ENCODE measurements at regions not wholly inside any gene's neighbourhood (a gene's known extent, or its start where the extent isn't known, plus 50 kb on each side); places are given as distances from the start of the nearest gene placed in this dataset.

- DNase-seq = no peak
These were observed 371.6 kb upstream of the MON1B start for GRCh38 chr16:76819226-76819916.

GRCh38 chr16:76824221-76824620 is 366.8 kb upstream of the MON1B start:
- DNase-seq = no peak

DNA sequence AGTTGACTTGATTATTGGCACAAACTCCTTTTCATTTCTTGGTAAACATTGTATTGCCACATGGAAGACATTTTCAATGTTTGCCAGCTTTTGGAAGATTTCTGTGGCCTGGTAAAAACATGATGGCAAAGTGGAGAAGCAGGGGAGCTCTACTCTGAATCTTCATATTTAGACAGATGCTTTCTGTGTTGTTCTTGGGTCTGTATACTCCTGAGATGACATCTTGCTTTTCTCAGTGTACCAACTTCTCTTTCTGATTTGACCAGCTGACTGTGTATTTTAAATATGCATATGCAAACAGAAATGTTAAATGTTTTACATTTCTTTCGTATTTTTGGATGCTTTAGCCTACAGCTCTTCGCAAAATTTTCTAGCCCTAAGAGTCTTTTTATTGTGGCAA is 366.2 kb upstream of the MON1B start:
- no peak for DNase-seq

DNA sequence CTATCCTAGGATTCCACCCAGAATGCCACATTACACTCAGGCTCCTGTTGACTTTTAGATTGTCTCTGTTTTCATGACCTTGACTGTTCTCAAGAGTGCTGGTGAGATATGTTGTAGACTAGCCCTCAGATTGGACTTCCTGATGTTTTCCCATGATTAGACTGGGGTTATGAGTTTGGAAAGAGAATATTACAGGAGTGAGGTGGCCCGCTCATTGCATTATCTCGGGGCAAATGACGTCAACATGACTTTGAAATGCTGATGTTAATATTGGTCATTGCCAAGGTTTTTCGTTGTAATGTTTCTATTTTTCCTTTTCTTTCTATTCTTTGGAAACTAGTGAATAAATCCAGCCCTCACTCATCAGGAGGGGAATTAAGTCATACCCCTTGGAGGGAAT is 355.7 kb upstream of the MON1B start:
- no peak for DNase-seq

GRCh38 chr16:76835779-76836300 is 355.1 kb upstream of the MON1B start:
- DNase-seq = no peak

DNA sequence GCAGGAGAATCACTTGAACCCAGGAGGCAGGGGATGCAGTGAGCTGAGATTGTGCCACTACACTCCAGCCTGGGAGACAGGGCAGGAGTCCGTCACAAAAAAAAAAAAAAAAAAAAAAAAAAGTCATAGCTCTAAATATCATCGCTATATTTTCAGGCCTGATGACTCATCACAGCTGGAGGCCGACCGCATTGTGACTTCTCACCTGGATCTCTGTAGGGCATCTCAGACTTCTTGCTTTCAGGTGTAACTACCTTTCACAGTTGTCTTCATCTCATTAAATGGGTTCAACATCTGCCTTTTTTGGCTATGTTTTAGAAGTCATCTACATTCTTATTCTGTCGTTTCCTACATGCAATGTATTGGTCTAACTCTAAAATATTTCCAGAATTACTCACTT is 353.1 kb upstream of the MON1B start:
- DNase-seq = no peak

GRCh38 chr16:76854234-76854633 is 336.8 kb upstream of the MON1B start:
- no peak for DNase-seq

DNA sequence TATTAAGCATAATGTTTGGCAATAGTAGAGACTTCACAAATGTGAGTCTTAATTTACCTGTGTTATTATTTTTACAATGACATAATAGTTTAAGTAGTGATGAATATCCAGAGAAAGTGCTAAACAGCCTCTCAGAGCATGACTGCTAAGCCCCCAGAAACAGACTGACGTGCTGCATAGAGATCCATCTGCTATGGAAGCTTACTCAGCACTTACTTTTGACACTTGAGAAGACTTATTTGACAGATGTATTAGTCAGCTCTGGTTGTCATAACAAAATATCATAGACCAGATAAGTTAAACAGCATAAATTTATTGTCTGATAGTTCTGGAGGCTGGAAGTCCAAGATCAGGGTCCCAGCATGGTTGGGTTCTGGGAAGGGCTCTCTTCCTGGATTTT is 334.9 kb upstream of the MON1B start:
- DNase-seq = no peak

DNA sequence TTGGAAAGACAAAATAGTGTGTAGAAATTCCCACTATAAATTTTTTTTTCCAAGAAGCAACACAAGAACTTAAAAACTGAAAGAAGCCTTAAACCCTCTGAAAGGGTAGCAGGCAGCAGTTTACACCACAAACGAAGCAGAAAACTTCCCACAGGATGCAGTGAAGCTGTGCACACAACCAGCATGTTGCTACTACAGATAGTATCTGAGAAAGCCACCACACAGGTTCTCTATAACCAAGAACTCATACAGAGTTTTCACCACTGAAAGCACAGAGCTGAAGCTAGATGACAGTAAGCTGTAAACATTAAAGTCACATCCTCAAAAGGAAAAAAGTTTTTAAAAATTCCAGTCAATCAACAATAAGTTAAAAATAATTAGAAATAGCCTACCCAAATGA is 333.6 kb upstream of the MON1B start:
- no peak for DNase-seq

DNA sequence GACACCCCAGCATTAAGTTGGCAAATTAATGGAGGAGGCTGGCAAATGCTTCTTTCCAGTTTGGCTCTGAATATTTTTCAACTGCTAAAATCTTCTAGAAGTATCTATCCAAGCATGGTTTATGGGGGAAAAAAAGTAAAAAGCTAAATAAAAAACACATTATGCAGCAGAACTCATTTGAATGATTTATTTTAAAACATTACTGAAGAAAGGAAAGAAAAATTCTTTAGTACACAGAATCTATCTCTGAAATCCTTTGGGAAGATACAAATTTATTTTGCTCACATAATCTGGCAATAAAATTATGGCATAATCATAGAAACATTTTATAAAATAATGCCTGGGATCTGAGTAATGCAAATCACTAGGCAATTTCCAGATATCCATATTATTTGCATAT is 328.1 kb upstream of the MON1B start:
- no peak for DNase-seq

DNA sequence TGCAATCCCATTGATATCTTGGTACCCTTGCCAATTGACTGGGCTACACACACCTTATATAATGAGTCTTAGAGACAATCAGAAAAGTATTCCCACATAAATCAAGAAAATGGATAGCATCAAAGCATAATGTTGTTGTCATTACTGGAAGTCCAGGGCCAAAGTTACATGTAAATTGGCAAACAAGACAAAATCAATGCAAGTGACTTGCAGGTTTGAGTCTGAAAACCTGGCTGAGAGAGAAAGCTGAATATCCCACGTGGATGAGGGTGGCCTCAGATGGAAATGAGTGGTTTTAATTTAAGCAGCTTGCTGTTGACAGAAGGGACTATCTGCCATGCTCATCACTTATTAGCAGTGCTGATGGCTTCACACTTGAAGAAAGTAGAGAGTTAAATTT is 324.0 kb upstream of the MON1B start:
- no peak for DNase-seq

- DNase-seq = no peak
These were observed 315.1 kb upstream of the MON1B start for GRCh38 chr16:76875898-76876297.

DNA sequence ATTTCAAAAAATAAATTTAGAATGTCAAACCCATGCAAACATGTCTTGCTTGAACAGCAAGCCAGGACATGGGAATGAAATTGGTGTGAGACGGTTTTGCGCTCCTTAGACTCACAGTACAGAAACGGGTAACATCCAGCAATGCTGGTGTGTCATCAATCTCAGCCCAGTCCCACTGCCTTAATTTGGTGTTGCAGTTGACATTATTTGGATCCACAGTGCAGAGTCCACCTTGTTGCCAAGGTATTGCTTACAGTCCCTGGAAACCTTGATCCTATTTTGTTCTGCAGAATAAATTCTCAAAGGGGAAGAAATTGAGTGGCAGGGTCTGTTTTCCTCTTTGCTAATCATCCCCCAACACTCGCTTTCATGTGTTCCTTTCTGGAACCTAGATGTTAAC is 311.6 kb upstream of the MON1B start:
- no peak for DNase-seq

- DNase-seq = peak; percentile 40 to 47
These were observed 310.5 kb upstream of the MON1B start for GRCh38 chr16:76880523-76880922.

GRCh38 chr16:76882105-76882504 is 308.9 kb upstream of the MON1B start:
- DNase-seq = no peak

DNA sequence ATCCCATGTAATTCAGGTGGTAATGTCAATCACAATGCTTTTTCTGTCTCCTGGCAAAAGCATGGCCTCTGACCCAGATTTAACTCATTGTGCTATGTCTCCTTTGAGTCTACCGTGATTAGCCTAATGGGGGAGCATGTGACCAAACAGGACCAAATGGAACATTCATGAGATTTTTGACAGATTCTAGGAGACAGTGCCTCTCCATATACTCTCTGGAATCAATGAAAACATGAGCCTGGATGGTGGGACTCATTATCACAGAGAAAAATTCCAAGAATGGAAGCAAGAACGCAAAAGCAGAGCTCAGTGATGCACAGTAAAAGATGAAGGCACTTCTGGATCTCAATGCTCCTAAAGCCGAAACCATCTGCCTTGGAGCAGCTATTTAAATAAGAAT is 307.9 kb upstream of the MON1B start:
- DNase-seq = no peak

GRCh38 chr16:76885776-76886537 is 305.0 kb upstream of the MON1B start:
- no peak for DNase-seq

- DNase-seq = no peak
These were observed 293.2 kb upstream of the MON1B start for GRCh38 chr16:76897816-76898215.

GRCh38 chr16:76899767-76900166 is 291.2 kb upstream of the MON1B start:
- no peak for DNase-seq

DNA sequence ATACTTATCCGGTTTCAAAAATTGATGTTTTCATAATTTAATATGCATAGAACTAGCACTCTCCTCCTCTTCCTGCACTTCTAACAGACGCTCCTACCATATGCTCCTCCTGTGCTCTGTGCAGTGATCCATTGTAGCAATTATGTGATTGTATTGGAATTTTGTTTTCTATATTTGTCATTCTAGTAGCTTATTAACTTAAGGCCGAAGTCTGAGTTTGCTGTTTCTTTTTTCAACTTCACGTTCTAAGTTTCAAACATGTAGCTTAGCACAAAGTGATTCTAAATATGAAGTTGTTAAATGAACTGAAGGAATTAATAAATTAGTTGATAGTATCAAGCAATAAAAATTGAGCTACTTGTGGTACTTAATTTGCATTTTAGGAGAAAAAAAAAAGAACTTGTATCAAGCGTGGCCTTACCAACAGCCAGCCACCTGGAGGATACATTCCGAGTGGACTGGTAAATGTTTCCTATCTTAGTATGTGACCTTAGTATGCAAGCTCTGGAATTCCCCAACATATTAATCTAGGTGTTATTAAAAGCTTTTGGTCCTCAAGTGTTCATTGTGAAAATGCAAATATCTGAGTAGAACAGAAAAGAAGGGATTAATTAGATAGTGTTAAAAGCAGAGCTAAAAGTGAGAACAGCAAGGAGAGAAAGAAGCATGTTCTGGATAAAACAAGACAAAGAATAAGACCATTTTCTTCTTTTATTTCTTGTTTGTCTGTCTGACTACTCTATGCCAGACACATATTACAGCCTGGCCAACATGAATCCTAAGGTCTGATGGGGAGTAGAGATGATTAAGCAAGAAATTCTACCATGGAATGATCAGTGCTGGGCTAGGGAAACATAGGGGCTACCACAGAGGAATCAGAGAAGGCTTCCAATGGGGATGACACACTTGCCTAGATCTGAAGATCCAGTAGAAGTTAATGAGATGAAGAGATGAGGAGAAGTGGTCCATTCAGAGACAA is 290.4 kb upstream of the MON1B start:
- DNase-seq = no peak

GRCh38 chr16:76906552-76906951 is 284.4 kb upstream of the MON1B start:
- DNase-seq = no peak

GRCh38 chr16:76910931-76911330 is 280.1 kb upstream of the MON1B start:
- no peak for DNase-seq

DNA sequence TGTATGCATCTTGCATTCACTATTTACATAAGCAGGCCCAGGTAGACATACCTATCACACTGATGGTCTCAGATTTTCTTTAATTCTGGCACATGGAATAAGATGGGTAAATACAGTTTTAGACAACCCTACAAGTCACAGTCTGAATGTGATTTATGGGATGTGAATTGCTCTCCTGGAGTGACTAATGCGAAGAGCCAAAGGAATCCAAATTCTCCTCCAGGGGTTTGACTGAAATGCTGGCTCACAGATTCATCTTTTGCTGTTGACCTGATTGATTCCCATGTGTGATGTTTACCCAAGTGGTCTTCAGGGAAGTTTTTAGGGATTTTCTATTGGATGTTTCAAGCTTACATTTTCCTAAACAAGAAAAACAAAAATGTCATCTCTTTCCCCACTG is 277.9 kb upstream of the MON1B start:
- no peak for DNase-seq
